SU-DHL-6 (cell line): ENCODE measurements at regions not wholly inside any gene's neighbourhood (a gene's known extent, or its start where the extent isn't known, plus 50 kb on each side); places are given as distances from the start of the nearest gene placed in this dataset.

Experiments
- H2AFZ ChIP-seq: fragments of 200-600 bp; sonication (generic); 2 replicates; pipeline ENCODE4 v1.6.1; 2014; ENCODE audit warnings: low read depth, mild to moderate bottlenecking, moderate library complexity, mixed read lengths, antibody characterized with exemption, low read length; ENCODE audit not compliant: severe bottlenecking
- H3F3A ChIP-seq: fragments of 200-600 bp; shearing (Covaris generic); 2 replicates; pipeline ENCODE4 v1.6.0; 2016; ENCODE audit warnings: antibody characterized with exemption, mild to moderate bottlenecking; ENCODE audit not compliant: insufficient read depth
- H3K27ac ChIP-seq: fragments of 200-600 bp; sonication (generic); 2 replicates; pipeline ENCODE4 v1.5.1; 2016; ENCODE audit warnings: low read depth, mild to moderate bottlenecking, low read length, moderate library complexity, mixed read lengths
- H3K27me3 ChIP-seq: fragments of 200-600 bp; sonication (generic), shearing (Covaris generic); 2 replicates; pipeline ENCODE4 v1.6.0; 2014; ENCODE audit warnings: mild to moderate bottlenecking, low read length
- H3K36me3 ChIP-seq: fragments of 200-600 bp; sonication (generic); 2 replicates; pipeline ENCODE4 v1.6.1; 2014; ENCODE audit warnings: mild to moderate bottlenecking, low read length, mixed read lengths
- H3K4me2 ChIP-seq: fragments of 300-600, 200-600 bp; shearing (Covaris generic), sonication (generic); 2 replicates; pipeline ENCODE4 v1.6.0; 2014; ENCODE audit warnings: low read length, low read depth, mild to moderate bottlenecking; ENCODE audit not compliant: poor library complexity, severe bottlenecking
- H3K4me3 ChIP-seq: fragments of 200-600 bp; sonication (generic); 2 replicates; pipeline ENCODE4 v1.5.1; 2014; ENCODE audit warnings: antibody characterized with exemption, low read length, mild to moderate bottlenecking, mixed read lengths; ENCODE audit not compliant: insufficient read depth, poor library complexity, severe bottlenecking
- H3K79me2 ChIP-seq: fragments of 200-600 bp; sonication (generic); 2 replicates; pipeline ENCODE4 v1.6.1; 2014; ENCODE audit warnings: mild to moderate bottlenecking, low read length, moderate library complexity; ENCODE audit not compliant: insufficient read depth
- H3K9ac ChIP-seq: fragments of 200-600 bp; sonication (generic); 2 replicates; pipeline ENCODE4 v1.7.0; 2014; ENCODE audit warnings: mild to moderate bottlenecking, low read length
- H3K9me2 ChIP-seq: fragments of 200-600 bp; sonication (generic); replicated peaks from 2 replicates; pipeline ENCODE4 v1.6.1; 2014; ENCODE audit warnings: low read length; ENCODE audit not compliant: insufficient read depth
- H3K9me3 ChIP-seq: fragments of 200-600 bp; sonication (generic); 2 replicates; pipeline ENCODE4 v1.6.1; 2014; ENCODE audit warnings: low read length, mixed read lengths; ENCODE audit not compliant: insufficient read depth
- H4K20me1 ChIP-seq: fragments of 200-600 bp; sonication (generic); 2 replicates; pipeline ENCODE4 v1.6.1; 2014; ENCODE audit warnings: low read depth, mild to moderate bottlenecking, antibody characterized with exemption, low read length, moderate library complexity, mixed read lengths
- EZH2phosphoT487 ChIP-seq: fragments of 200-600 bp; sonication (generic), shearing (Covaris generic); conservative IDR thresholded peaks from 2 replicates; pipeline ENCODE4 v1.6.1; 2018; ENCODE audit warnings: mild to moderate bottlenecking, antibody characterized with exemption, low read length, moderate library complexity, mixed read lengths
- TF ChIP-seq, protein P1 (sequence below): fragments of 200-600 bp; sonication (generic); IDR thresholded peaks from one replicate; pipeline ENCODE4 v1.5.1; 2017; ENCODE audit warnings: antibody characterized with exemption, mild to moderate bottlenecking, low read length, moderate library complexity; ENCODE audit not compliant: insufficient read depth, poor library complexity, severe bottlenecking

DNA sequence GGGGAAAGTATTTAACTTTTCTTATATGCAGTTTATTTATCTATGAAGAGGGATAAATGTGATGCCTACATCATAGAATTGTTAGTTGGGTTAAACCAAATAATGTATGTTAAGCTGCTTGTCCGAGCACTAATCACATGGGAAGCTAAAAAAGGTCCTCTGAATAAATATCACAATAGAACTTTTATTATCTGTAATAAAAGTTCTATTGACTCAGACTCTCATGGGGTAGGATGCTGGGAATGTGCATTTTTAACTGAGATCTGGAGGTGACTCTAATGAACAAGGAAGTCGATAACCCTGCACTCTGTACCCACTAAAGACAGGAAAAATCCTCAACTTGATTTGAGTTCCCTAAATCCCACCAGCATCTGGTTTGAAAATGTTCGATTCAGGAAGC is 205.9 kb upstream of the IL12B start:
- no peak overlapping the region for H3K4me2 ChIP-seq
- no peaks in the 10 kb centered on the region for H3K79me2 ChIP-seq
- no peaks in the 10 kb centered on the region for H3K9me3 ChIP-seq
- H3K27me3 ChIP-seq, result no peaks in the 10 kb centered on the region
- no peak overlapping the region for H3K27ac ChIP-seq
- no peak overlapping the region for H2AFZ ChIP-seq
- no peaks in the 10 kb centered on the region for H3F3A ChIP-seq
- no peak for TF ChIP-seq EZH2phosphoT487
- TF ChIP-seq, protein P1, sequence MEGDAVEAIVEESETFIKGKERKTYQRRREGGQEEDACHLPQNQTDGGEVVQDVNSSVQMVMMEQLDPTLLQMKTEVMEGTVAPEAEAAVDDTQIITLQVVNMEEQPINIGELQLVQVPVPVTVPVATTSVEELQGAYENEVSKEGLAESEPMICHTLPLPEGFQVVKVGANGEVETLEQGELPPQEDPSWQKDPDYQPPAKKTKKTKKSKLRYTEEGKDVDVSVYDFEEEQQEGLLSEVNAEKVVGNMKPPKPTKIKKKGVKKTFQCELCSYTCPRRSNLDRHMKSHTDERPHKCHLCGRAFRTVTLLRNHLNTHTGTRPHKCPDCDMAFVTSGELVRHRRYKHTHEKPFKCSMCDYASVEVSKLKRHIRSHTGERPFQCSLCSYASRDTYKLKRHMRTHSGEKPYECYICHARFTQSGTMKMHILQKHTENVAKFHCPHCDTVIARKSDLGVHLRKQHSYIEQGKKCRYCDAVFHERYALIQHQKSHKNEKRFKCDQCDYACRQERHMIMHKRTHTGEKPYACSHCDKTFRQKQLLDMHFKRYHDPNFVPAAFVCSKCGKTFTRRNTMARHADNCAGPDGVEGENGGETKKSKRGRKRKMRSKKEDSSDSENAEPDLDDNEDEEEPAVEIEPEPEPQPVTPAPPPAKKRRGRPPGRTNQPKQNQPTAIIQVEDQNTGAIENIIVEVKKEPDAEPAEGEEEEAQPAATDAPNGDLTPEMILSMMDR, result no peak
- H3K4me3 ChIP-seq, result no peak overlapping the region
- no peaks in the 10 kb centered on the region for H4K20me1 ChIP-seq
- H3K36me3 ChIP-seq, result no peaks in the 10 kb centered on the region
- H3K9me2 ChIP-seq, result no peaks in the 10 kb centered on the region
- H3K9ac ChIP-seq, result no peak overlapping the region

DNA sequence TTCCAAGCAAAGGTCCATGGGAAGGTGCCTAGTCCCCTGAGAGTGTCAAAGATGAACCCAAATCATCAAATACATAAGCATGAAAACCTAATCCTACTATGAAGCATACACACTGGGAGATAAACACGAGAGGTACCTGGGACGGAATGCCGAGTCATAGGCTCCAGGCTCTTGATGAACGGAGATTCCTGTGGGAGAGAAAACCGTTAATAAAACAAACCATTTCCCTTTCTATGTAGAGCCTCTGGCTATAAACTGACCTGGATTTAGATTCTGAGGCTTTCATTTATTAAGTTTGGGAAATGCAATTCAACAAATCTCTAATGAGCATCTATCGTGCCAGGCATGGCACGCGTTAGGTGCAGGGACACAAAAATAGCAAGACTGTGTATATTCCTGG is 206.4 kb upstream of the IL12B start:
- Histone ChIP-seq H3K4me2 (no peak overlapping the region), H3K27me3 (no peaks in the 10 kb centered on the region), H4K20me1 (no peaks in the 10 kb centered on the region), H3K36me3 (no peaks in the 10 kb centered on the region), H3K9me2 (no peaks in the 10 kb centered on the region), H3K79me2 (no peaks in the 10 kb centered on the region), H3K9me3 (no peaks in the 10 kb centered on the region), H3F3A (no peaks in the 10 kb centered on the region), H3K4me3 (no peak overlapping the region), H3K27ac (no peak overlapping the region), H2AFZ (no peak overlapping the region), H3K9ac (no peak overlapping the region)
- TF ChIP-seq, protein P1, result no peak
- no peak for TF ChIP-seq EZH2phosphoT487

DNA sequence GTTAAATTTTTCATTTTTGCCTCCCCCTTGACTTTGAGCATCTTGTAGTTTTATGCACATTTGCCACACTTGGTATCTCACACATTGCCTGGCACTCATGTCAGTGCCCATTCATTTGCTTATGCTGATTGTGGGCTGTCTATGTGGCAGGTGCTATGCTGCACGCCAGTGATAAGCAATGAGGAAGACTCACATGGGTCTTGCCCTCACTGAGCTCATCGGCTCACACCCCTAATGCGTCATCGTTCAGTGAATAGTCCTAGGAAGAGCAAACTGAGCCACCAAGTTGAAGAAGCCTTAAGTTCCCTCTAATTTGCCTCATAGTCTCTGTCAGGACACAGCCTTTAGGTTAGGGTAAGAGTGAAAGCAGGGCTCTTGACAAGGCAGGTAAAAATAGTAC is 209.4 kb upstream of the IL12B start:
- no peak overlapping the region for H3K4me2 ChIP-seq

More for the DNA sequence above, 209.4 kb upstream of the IL12B start:
- Histone ChIP-seq H3K27me3 (no peaks in the 10 kb centered on the region), H4K20me1 (no peaks in the 10 kb centered on the region), H3K9me3 (no peaks in the 10 kb centered on the region), H3K9me2 (no peaks in the 10 kb centered on the region), H3K79me2 (no peaks in the 10 kb centered on the region), H3K4me3 (no peak overlapping the region), H3K9ac (no peak overlapping the region), H2AFZ (no peak overlapping the region), H3K36me3 (no peaks in the 10 kb centered on the region), H3K27ac (no peak overlapping the region), H3F3A (no peaks in the 10 kb centered on the region)
- TF ChIP-seq, protein P1, result no peak
- TF ChIP-seq EZH2phosphoT487, result no peak
